ENCODE measurements at regions not wholly inside any gene's neighbourhood (a gene's known extent, or its start where the extent isn't known, plus 50 kb on each side); places are given as distances from the start of the nearest gene placed in this dataset.

DNA sequence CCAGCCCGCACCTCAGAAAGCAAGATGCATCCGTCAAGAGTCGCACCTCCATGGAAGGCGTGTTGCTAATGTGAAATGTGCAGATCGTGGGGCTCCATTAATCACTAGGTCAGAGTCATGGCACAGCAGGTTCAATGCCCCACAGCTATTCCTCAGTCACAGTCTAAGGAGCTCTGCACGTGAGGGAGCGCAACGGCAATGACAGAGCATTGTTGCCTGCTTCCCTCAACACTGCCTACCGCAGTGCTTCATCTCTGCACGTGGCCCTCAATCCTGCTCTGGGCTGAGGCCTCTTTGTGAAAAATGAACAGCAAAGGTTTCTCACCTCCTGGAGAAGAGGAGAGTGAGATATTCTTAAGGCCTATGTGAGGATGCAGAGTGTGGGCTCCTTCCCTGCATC is 995.2 kb upstream of the TMEM132C start:
- H3K36me3 ChIP-seq (ENCODE audit: insufficient read depth), result no peaks in the 10 kb centered on the region
- no peak overlapping the region for H3K4me2 ChIP-seq
- no peaks in the 10 kb centered on the region for H3K27me3 ChIP-seq (ENCODE audit: insufficient read depth)
- H2AFZ ChIP-seq, result no peak overlapping the region
- no peaks in the 10 kb centered on the region for H3K9me2 ChIP-seq (ENCODE audit: insufficient read depth)
- H3K4me1 Mint-ChIP-seq, result no peaks in the 10 kb centered on the region
- peaks cover 95% of the 10 kb centered on the region for H3K9me3 Mint-ChIP-seq
- H3K79me2 ChIP-seq (replicated peaks; ENCODE audit: insufficient read depth), result no peaks in the 10 kb centered on the region
- H3K27ac ChIP-seq (ENCODE audit: low read depth), result no peak overlapping the region
- peaks cover 5% of the 10 kb centered on the region for H3K27me3 Mint-ChIP-seq (ENCODE audit: insufficient read depth, low read depth, poor library complexity)
- H3K36me3 Mint-ChIP-seq (ENCODE audit: low read depth), result peaks cover 34% of the 10 kb centered on the region
- DNase-seq (ENCODE audit: low spot score) (no peak), ATAC-seq (no peak)
- H3K4me3 Mint-ChIP-seq, result no peak overlapping the region
- TF ChIP-seq, protein P1, sequence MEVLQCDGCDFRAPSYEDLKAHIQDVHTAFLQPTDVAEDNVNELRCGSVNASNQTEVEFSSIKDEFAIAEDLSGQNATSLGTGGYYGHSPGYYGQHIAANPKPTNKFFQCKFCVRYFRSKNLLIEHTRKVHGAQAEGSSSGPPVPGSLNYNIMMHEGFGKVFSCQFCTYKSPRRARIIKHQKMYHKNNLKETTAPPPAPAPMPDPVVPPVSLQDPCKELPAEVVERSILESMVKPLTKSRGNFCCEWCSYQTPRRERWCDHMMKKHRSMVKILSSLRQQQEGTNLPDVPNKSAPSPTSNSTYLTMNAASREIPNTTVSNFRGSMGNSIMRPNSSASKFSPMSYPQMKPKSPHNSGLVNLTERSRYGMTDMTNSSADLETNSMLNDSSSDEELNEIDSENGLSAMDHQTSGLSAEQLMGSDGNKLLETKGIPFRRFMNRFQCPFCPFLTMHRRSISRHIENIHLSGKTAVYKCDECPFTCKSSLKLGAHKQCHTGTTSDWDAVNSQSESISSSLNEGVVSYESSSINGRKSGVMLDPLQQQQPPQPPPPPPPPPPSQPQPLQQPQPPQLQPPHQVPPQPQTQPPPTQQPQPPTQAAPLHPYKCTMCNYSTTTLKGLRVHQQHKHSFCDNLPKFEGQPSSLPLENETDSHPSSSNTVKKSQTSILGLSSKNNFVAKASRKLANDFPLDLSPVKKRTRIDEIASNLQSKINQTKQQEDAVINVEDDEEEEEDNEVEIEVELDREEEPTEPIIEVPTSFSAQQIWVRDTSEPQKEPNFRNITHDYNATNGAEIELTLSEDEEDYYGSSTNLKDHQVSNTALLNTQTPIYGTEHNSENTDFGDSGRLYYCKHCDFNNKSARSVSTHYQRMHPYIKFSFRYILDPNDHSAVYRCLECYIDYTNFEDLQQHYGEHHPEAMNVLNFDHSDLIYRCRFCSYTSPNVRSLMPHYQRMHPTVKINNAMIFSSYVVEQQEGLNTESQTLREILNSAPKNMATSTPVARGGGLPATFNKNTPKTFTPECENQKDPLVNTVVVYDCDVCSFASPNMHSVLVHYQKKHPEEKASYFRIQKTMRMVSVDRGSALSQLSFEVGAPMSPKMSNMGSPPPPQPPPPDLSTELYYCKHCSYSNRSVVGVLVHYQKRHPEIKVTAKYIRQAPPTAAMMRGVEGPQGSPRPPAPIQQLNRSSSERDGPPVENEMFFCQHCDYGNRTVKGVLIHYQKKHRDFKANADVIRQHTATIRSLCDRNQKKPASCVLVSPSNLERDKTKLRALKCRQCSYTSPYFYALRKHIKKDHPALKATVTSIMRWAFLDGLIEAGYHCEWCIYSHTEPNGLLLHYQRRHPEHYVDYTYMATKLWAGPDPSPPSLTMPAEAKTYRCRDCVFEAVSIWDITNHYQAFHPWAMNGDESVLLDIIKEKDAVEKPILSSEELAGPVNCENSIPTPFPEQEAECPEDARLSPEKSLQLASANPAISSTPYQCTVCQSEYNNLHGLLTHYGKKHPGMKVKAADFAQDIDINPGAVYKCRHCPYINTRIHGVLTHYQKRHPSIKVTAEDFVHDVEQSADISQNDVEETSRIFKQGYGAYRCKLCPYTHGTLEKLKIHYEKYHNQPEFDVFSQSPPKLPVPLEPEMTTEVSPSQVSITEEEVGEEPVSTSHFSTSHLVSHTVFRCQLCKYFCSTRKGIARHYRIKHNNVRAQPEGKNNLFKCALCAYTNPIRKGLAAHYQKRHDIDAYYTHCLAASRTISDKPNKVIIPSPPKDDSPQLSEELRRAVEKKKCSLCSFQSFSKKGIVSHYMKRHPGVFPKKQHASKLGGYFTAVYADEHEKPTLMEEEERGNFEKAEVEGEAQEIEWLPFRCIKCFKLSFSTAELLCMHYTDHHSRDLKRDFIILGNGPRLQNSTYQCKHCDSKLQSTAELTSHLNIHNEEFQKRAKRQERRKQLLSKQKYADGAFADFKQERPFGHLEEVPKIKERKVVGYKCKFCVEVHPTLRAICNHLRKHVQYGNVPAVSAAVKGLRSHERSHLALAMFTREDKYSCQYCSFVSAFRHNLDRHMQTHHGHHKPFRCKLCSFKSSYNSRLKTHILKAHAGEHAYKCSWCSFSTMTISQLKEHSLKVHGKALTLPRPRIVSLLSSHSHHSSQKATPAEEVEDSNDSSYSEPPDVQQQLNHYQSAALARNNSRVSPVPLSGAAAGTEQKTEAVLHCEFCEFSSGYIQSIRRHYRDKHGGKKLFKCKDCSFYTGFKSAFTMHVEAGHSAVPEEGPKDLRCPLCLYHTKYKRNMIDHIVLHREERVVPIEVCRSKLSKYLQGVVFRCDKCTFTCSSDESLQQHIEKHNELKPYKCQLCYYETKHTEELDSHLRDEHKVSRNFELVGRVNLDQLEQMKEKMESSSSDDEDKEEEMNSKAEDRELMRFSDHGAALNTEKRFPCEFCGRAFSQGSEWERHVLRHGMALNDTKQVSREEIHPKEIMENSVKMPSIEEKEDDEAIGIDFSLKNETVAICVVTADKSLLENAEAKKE (CRISPR knock-in tag; IDR thresholded peaks at IDR 0.05), result no peak
- TF ChIP-seq EZH2phosphoT487 (IDR thresholded peaks at IDR 0.05; ENCODE audit: unreplicated experiment), result no peak
- no peak for TF ChIP-seq POLR2AphosphoS5 (IDR thresholded peaks at IDR 0.05; ENCODE audit: low read depth)
- TF ChIP-seq, protein P2, sequence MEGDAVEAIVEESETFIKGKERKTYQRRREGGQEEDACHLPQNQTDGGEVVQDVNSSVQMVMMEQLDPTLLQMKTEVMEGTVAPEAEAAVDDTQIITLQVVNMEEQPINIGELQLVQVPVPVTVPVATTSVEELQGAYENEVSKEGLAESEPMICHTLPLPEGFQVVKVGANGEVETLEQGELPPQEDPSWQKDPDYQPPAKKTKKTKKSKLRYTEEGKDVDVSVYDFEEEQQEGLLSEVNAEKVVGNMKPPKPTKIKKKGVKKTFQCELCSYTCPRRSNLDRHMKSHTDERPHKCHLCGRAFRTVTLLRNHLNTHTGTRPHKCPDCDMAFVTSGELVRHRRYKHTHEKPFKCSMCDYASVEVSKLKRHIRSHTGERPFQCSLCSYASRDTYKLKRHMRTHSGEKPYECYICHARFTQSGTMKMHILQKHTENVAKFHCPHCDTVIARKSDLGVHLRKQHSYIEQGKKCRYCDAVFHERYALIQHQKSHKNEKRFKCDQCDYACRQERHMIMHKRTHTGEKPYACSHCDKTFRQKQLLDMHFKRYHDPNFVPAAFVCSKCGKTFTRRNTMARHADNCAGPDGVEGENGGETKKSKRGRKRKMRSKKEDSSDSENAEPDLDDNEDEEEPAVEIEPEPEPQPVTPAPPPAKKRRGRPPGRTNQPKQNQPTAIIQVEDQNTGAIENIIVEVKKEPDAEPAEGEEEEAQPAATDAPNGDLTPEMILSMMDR (conservative IDR thresholded peaks at IDR 0.05; ENCODE audit: low read depth in 2 of 2), result no peak
- no peaks in the 10 kb centered on the region for H4K20me1 ChIP-seq (replicated peaks; ENCODE audit: insufficient read depth)
- H3K4me1 ChIP-seq (ENCODE audit: insufficient read depth), result no peaks in the 10 kb centered on the region
- H3F3A ChIP-seq (replicated peaks; ENCODE audit: low read depth), result no peaks in the 10 kb centered on the region
- H3K4me3 ChIP-seq, result no peak overlapping the region
- no peak overlapping the region for H3K27ac Mint-ChIP-seq

DNA sequence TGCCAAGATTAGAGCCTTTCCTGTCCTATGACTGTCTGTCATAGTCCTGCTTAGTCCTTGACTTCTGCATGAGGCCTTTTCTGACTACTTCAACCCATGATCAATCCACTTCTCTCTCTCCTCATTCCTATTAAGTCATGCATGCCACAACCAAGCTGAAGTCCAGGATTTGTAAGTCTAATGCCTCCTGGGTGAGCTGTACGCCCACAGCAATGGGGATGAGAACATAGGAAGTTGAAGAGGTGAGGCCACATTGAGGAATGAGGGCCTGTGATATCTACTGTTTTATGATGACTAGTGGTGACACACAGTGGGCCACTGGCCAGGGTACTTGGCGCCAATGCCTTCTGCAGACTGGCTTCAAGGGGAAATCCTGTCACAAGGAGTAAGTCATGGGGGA is 994.1 kb upstream of the TMEM132C start:
- Histone ChIP-seq H3F3A (replicated peaks; ENCODE audit: low read depth) (no peaks in the 10 kb centered on the region), H2AFZ (no peak overlapping the region), H3K36me3 (ENCODE audit: insufficient read depth) (no peaks in the 10 kb centered on the region), H3K4me2 (no peak overlapping the region), H3K9me2 (ENCODE audit: insufficient read depth) (no peaks in the 10 kb centered on the region), H4K20me1 (replicated peaks; ENCODE audit: insufficient read depth) (no peaks in the 10 kb centered on the region), H3K27ac (ENCODE audit: low read depth) (no peak overlapping the region), H3K4me3 (no peak overlapping the region), H3K4me1 (ENCODE audit: insufficient read depth) (no peaks in the 10 kb centered on the region), H3K27me3 (ENCODE audit: insufficient read depth) (no peaks in the 10 kb centered on the region), H3K79me2 (replicated peaks; ENCODE audit: insufficient read depth) (no peaks in the 10 kb centered on the region)
- TF ChIP-seq ZNF114 (CRISPR knock-in tag; IDR thresholded peaks at IDR 0.05) (no peak), EZH2phosphoT487 (IDR thresholded peaks at IDR 0.05; ENCODE audit: unreplicated experiment) (no peak)
- TF ChIP-seq, protein P3, sequence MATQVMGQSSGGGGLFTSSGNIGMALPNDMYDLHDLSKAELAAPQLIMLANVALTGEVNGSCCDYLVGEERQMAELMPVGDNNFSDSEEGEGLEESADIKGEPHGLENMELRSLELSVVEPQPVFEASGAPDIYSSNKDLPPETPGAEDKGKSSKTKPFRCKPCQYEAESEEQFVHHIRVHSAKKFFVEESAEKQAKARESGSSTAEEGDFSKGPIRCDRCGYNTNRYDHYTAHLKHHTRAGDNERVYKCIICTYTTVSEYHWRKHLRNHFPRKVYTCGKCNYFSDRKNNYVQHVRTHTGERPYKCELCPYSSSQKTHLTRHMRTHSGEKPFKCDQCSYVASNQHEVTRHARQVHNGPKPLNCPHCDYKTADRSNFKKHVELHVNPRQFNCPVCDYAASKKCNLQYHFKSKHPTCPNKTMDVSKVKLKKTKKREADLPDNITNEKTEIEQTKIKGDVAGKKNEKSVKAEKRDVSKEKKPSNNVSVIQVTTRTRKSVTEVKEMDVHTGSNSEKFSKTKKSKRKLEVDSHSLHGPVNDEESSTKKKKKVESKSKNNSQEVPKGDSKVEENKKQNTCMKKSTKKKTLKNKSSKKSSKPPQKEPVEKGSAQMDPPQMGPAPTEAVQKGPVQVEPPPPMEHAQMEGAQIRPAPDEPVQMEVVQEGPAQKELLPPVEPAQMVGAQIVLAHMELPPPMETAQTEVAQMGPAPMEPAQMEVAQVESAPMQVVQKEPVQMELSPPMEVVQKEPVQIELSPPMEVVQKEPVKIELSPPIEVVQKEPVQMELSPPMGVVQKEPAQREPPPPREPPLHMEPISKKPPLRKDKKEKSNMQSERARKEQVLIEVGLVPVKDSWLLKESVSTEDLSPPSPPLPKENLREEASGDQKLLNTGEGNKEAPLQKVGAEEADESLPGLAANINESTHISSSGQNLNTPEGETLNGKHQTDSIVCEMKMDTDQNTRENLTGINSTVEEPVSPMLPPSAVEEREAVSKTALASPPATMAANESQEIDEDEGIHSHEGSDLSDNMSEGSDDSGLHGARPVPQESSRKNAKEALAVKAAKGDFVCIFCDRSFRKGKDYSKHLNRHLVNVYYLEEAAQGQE (IDR thresholded peaks at IDR 0.05; ENCODE audit: unreplicated experiment), result no peak
- Mint-ChIP-seq H3K27ac (no peak overlapping the region), H3K4me1 (no peaks in the 10 kb centered on the region), H3K4me3 (no peak overlapping the region), H3K9me3 (peaks cover 94% of the 10 kb centered on the region), H3K36me3 (ENCODE audit: low read depth) (peaks cover 31% of the 10 kb centered on the region), H3K27me3 (ENCODE audit: insufficient read depth, low read depth, poor library complexity) (peaks cover 6% of the 10 kb centered on the region)
- ATAC-seq (no peak), DNase-seq (ENCODE audit: low spot score) (no peak)
